ENCODE measurements at regions not wholly inside any gene's neighbourhood (a gene's known extent, or its start where the extent isn't known, plus 50 kb on each side); places are given as distances from the start of the nearest gene placed in this dataset.

DNA sequence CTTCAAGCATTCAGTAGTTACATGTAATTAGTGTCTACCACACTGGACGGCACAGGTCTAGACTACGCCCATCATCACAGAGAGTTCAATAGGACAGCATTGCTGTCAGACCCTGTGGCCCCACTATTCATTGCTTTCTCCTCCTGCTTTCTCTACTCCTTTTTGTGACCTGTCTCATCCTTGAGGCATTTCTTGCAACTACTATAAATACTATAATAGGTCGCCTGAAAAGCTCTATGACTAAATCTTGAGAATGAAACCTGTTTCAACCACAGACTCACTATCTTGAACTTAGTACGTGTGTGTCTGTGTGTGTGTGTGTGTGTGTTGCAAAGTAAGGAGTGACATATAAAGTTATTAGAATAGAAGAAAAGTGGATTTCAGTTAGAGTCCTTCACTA is 252.9 kb upstream of the KLF3 start:
- TF ChIP-seq, protein P1, sequence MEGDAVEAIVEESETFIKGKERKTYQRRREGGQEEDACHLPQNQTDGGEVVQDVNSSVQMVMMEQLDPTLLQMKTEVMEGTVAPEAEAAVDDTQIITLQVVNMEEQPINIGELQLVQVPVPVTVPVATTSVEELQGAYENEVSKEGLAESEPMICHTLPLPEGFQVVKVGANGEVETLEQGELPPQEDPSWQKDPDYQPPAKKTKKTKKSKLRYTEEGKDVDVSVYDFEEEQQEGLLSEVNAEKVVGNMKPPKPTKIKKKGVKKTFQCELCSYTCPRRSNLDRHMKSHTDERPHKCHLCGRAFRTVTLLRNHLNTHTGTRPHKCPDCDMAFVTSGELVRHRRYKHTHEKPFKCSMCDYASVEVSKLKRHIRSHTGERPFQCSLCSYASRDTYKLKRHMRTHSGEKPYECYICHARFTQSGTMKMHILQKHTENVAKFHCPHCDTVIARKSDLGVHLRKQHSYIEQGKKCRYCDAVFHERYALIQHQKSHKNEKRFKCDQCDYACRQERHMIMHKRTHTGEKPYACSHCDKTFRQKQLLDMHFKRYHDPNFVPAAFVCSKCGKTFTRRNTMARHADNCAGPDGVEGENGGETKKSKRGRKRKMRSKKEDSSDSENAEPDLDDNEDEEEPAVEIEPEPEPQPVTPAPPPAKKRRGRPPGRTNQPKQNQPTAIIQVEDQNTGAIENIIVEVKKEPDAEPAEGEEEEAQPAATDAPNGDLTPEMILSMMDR (IDR thresholded peaks at IDR 0.05): no peak
- no peak for TF ChIP-seq POLR2A (IDR thresholded peaks at IDR 0.05)

All from right lobe of liver (tissue), 4 donors.